DMS 273 treated with DMSO at 0.1 percent for 48 hours (cell line): ENCODE measurements at regions not wholly inside any gene's neighbourhood (a gene's known extent, or its start where the extent isn't known, plus 50 kb on each side); places are given as distances from the start of the nearest gene placed in this dataset.
"Not testable (repeated sequence)": the region's sequence is repeated elsewhere in the genome, so short reads cannot be mapped to it uniquely, and the experiment has no call there.

ENCODE experiments used
- DNase-seq: peaks from one replicate; lab custom pipeline; 2025; lab: John Stamatoyannopoulos, UW

DNA sequence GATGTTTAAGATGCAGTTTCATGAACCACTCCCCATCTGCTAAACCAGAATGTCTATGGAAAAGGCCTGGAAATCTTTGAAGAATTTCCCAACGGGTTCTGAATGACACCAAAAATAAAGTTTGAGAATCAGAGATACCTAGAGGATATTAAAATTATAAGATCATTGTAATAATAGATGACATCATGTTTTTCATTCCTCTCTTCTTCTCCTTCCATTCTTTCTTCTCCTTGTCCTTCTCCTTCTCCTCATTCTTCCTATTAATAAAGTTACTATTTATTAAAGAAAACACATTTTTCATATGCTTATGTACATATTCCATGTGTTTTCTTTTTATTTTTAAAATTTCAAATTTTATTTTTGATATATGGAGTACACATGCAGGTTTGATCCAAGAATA is 1449.4 kb downstream of the LRFN5 start:
- no peak for DNase-seq

GRCh38 chr14:43052897-43053296 is 1446.2 kb downstream of the LRFN5 start:
- DNase-seq, result no peak

DNA sequence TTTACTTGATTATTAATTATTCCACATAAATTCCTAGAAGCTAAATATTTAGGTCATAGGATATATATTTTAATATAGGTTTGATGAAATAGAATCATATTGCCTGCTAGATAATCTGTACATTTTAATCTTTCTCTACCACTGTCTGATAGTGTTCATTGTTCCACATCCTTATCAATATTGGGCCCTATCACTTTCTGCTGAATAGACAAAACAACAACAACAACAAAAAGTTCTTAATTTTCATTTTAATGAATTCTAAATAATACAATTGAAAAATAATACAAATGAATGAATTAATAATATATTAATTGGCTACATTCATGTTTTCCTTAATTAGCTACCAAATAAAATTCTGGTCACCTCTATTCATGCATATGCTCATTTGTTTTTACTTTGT is 1437.2 kb downstream of the LRFN5 start:
- DNase-seq, result no peak

DNA sequence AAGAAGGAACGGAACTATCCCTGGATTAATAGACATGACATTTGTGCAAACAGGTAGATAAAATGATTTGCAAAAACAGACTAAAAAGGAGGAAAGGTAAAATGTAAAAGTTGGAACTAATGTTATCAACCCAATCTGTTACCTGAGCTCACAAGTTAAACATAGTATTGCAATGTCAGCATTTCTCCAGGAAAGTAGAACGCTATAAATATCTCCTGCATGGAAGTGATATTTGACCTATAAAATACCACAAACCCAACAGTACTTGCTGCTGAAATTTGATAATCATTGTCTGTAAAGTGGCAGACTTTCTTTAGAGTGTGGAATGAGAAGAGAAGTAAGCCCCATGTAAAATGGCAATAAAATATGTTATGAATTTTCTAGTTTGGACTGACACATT is 1435.7 kb downstream of the LRFN5 start:
- no peak for DNase-seq

- DNase-seq, result no peak
Observed at GRCh38 chr14:43041976-43042375, 1435.3 kb downstream of the LRFN5 start.

DNA sequence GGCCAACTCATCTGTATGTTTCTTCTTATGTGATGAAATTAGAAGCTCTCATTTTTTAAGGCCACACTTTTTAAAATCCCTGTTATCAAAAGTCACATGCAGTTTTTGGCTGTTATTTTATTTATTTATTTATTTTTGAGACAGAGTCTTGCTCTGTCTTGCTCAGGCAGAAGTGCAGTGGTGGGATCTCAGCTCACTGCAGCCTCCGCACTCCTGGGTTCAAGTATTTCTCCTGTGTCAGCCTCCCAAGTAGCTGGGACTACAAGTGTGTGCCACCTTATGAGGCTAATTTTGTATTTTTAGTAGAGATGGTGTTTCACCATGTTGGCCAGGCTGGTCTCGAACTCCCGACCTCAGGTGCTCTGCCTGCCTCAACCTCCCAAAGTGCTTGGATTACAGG is 1434.5 kb downstream of the LRFN5 start:
- DNase-seq, result no peak

DNA sequence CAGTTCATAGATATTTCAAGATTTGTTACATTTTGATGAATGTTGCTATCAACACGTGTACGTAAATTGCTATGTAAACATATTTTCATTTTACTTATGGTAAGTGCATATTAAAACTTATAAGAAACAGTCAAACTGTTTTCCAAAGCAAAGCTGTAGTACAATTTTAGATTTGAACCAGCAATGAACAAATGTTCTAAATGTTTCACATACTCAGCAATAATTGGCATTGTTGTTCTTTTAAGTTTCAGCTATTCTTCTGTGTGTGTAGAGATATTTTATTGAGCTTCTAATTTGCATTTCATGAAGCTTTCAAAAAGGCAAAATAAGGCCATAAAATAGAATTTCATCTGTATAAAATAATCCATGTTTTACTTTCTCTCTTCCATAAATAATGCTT is 1433.2 kb downstream of the LRFN5 start:
- DNase-seq, result no peak

DNA sequence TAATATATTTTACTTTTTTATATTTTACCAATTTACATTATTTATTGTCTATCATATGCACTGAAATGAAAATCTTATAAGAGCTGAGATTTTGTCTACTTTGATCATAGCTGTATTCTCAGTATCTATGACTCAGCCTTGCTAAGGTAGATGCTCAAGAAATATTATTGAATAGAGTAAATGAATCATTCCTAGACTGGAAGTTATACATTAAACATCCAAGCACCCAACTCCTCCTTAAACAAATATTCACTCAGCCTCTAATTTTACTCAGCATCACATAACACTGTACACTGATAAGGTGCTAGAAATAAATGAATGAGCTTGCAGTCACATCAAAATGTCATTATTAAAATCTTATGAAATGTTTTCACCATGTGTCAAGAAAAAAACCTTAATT is 1424.9 kb downstream of the LRFN5 start:
- no peak for DNase-seq

DNA sequence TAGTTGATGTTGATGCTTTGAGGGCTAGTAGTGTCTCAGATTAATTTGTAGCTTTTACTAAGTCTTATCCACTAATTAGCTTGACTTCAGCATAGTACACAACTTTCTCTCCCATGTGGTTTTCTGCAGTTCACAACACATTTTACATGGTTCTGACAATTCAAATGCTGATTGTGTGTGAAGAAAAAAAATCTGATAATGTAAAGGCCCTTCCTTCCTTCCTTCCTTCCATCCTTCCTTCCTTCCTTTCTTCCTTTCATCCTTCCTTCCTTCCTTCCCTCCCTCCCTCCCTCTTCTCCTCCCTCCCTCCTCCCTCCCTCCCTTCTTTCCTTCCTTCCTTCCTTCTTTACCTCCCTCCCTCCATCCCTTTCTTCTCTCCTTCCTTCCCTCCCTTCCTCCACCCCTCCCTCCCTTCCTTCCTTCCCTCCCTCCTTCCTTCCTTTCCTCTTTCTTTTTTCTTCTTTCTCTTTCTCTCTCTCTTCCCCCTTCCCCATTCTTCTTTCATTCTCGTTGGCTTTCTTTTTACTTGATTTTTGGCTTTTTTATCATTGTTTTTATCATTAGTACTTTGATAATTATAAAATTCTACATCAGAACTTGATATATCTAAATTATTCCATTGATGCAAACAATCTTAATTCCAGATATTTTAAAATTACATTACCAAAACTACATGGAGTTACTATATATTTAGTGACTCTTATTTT is 1415.6 kb downstream of the LRFN5 start:
- no peak for DNase-seq

DNA sequence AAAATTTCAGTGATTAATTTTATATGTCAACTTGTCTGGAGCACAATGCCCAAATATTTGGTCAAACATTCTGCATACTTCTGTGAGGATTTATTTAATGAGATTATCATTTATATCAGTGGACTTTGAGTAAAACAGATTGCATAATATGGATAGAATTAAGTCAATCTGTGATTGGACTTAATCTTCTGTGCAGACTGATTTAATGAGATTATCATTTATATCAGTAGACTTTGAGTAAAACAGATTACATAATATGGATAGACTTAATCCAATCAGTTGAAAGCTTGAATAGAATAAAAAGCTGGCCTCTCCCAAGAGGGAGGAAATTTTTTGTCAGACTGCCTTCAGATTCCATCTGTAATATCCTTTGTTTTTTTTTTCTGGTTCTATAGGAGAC is 1413.2 kb downstream of the LRFN5 start:
- DNase-seq, result no peak

- DNase-seq, result no peak
Observed at GRCh38 chr14:43014338-43014737, 1407.7 kb downstream of the LRFN5 start.

GRCh38 chr14:43012817-43013216 is 1406.1 kb downstream of the LRFN5 start:
- DNase-seq, result no peak

GRCh38 chr14:43005807-43006206 is 1399.1 kb downstream of the LRFN5 start:
- no peak for DNase-seq

DNA sequence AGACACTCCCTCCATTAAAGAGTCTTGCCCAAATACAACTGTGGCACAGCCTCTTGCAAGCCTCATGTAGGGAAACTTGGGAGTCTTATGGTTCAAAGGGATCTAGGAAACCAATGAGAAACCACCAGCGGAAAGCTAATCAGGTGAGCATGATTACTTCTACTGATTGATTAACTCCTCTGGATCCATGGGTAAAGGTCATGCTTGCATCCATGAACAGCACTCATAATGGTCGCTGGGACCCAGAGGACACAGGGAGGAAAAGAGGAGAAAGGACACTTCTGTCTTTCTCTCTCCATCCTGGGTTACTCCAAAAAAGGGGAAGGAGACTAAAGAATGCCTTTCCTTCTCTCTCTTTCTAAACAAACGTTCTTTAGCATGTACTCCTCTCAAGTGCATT is 1397.2 kb downstream of the LRFN5 start:
- DNase-seq, result no peak

DNA sequence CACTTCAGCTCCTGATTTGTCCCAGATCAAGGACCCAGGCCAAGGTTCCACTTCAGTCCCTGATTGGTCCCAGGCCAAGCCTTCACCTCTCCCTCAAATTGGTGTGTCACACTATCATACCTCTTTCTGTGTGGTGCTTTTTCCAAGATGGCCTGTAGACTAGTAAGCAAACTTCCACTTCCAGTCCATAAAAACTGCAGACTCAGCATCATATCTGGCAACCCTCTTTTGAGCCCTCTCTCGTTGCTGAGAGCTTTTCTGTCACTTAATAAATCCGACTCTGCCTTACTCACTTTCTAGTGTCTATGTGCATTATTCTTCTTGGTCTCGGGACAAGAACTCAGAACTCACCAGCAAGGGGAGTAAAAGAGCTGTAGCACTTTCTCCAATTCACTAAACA is 1395.1 kb downstream of the LRFN5 start:
- DNase-seq, result no peak

DNA sequence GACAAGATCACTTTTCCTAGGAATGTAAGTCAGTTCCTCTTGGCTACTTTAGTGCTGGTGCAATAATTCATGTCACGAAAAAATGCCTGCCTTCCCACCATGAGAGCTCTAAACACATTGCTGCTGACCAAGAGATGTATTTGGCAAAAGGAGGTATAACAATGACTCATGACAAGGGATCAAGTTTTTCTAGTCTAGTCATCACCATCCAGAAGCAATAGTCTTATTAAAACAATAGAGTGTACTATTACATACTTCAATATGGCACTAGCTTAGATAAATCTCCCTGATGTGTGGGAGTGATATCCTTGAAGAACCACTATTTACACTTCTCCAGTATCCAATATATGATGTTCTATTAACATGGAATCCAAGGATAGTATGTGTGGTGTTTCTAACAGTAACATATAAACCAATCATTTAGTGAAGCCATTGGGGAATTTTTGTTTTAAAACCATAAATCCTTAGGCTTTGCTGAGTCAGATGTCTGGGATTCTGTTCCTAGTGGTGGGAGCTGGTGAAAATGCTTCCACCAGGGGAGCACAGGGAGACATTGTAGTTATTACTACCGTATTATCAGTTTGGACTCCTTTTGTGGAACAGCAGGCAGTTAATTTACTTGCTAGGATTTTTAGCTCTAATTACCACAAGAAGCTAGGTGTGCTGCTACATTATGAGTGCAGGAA is 1387.5 kb downstream of the LRFN5 start:
- DNase-seq, result no peak

GRCh38 chr14:42992930-42993329 is 1386.3 kb downstream of the LRFN5 start:
- DNase-seq, result no peak

- DNase-seq, result no peak
Observed at GRCh38 chr14:42980419-42980818, 1373.7 kb downstream of the LRFN5 start.

GRCh38 chr14:42973171-42973570 is 1366.5 kb downstream of the LRFN5 start:
- DNase-seq, result not testable (repeated sequence)

- no peak for DNase-seq
Observed at GRCh38 chr14:42965512-42965911, 1358.8 kb downstream of the LRFN5 start.

GRCh38 chr14:42961509-42961908 is 1354.8 kb downstream of the LRFN5 start:
- DNase-seq, result no peak

- no peak for DNase-seq
Observed at GRCh38 chr14:42950363-42950762, 1343.7 kb downstream of the LRFN5 start.

- DNase-seq, result no peak
Observed at GRCh38 chr14:42947991-42948390, 1341.3 kb downstream of the LRFN5 start.

GRCh38 chr14:42944284-42944683 is 1337.6 kb downstream of the LRFN5 start:
- no peak for DNase-seq
